ENCODE measurements at regions not wholly inside any gene's neighbourhood (a gene's known extent, or its start where the extent isn't known, plus 50 kb on each side); places are given as distances from the start of the nearest gene placed in this dataset.
"Not testable (repeated sequence)": the region's sequence is repeated elsewhere in the genome, so short reads cannot be mapped to it uniquely, and the experiment has no call there.

GRCh38 chr5:52598968-52599367 is 188.7 kb upstream of the ITGA1 start:
- no peak overlapping the region for H3K27ac ChIP-seq
- 8 to 83% (median 67%) methylated on average over 1 to 5 of the region's 5 CpGs for WGBS, 10 experiments
- H3K4me3 ChIP-seq, result no peak overlapping the region
- peak in 5 of 8 experiments; percentile 67 to 98 (median 93) for ATAC-seq (replicated peaks in 6 of 8)
- in situ Hi-C loops (cut with MboI; ENCODE audit: low pct_unique_long_range_greater_than_20kb in 2 of 9, low sequenced_read_pairs in 9 of 9, unreplicated experiment in 9 of 9), result no loop called here
- peaks cover 3 to 13% of the 10 kb centered on the region in 2 donors for H3K4me1 ChIP-seq (replicated peaks in 1 of 2)

- in situ Hi-C loops (cut with MboI; ENCODE audit: low pct_unique_long_range_greater_than_20kb in 2 of 9, low sequenced_read_pairs in 9 of 9, unreplicated experiment in 9 of 9), result no loop called here
- WGBS, 10 experiments, result 5 to 100% (median 83%) methylated on average over 1 to 5 of the region's 5 CpGs
- Histone ChIP-seq H3K4me1 (replicated peaks in 1 of 2) (peaks cover 9 to 21% of the 10 kb centered on the region in 2 donors), H3K4me3 (no peak overlapping the region), H3K27ac (no peak overlapping the region)
- ATAC-seq (replicated peaks in 6 of 8), result peak in 3 of 8 experiments; percentile 18 to 67 (median 23)
Observed at GRCh38 chr5:52603778-52604554, 183.8 kb upstream of the ITGA1 start.

GRCh38 chr5:52605317-52606313 is 182.1 kb upstream of the ITGA1 start:
- no peak overlapping the region for H3K4me3 ChIP-seq
- in situ Hi-C loops (cut with MboI; ENCODE audit: low pct_unique_long_range_greater_than_20kb in 2 of 9, low sequenced_read_pairs in 9 of 9, unreplicated experiment in 9 of 9), result no loop called here
- 27 to 89% (median 64%) methylated on average over 2 to 6 of the region's 6 CpGs for WGBS, 10 experiments
- ATAC-seq (replicated peaks in 6 of 8), result peak in 5 of 8 experiments; percentile 63 to 80 (median 70)
- H3K4me1 ChIP-seq (replicated peaks in 1 of 2), result peaks cover 6 to 15% of the 10 kb centered on the region in 2 donors
- peak overlapping the region; percentile 19 to 65 for H3K27ac ChIP-seq

- in situ Hi-C loops (cut with MboI; ENCODE audit: low pct_unique_long_range_greater_than_20kb in 2 of 9, low sequenced_read_pairs in 9 of 9, unreplicated experiment in 9 of 9), result no loop called here
- H3K27ac ChIP-seq, result no peak overlapping the region
- H3K4me3 ChIP-seq, result no peak overlapping the region
- H3K4me1 ChIP-seq (replicated peaks in 1 of 2), result peaks cover 6 to 15% of the 10 kb centered on the region in 2 donors
- ATAC-seq (replicated peaks in 6 of 8), result peak in 4 of 8 experiments; percentile 16 to 77 (median 64)
Observed at GRCh38 chr5:52607227-52607824, 180.4 kb upstream of the ITGA1 start.

GRCh38 chr5:52620315-52620714 is 167.4 kb upstream of the ITGA1 start:
- H3K27ac ChIP-seq, result no peak overlapping the region
- WGBS, 10 experiments, result 0 to 100% (median 80%) methylated on average over 1 to 3 of the region's 3 CpGs; no CpG with 5 or more reads in 2 of the 10 experiments
- no peak for ATAC-seq (replicated peaks in 6 of 8)
- in situ Hi-C loops (cut with MboI; ENCODE audit: low pct_unique_long_range_greater_than_20kb in 2 of 9, low sequenced_read_pairs in 9 of 9, unreplicated experiment in 9 of 9), result no loop called here
- no peaks in the 10 kb centered on the region for H3K4me1 ChIP-seq (replicated peaks in 1 of 2)
- no peak overlapping the region for H3K4me3 ChIP-seq

GRCh38 chr5:52623291-52623690 is 164.4 kb upstream of the ITGA1 start:
- H3K27ac ChIP-seq, result no peak overlapping the region
- no peak overlapping the region for H3K4me3 ChIP-seq
- no peak for ATAC-seq (replicated peaks in 6 of 8)
- in situ Hi-C loops (cut with MboI; ENCODE audit: low pct_unique_long_range_greater_than_20kb in 2 of 9, low sequenced_read_pairs in 9 of 9, unreplicated experiment in 9 of 9), result no loop called here
- 0 to 68% (median 36%) methylated on average over 1 to 4 of the region's 4 CpGs; no CpG with 5 or more reads in 2 of the 10 experiments for WGBS, 10 experiments
- no peaks in the 10 kb centered on the region for H3K4me1 ChIP-seq (replicated peaks in 1 of 2)

GRCh38 chr5:52624291-52624690 is 163.4 kb upstream of the ITGA1 start:
- in situ Hi-C loops (cut with MboI; ENCODE audit: low pct_unique_long_range_greater_than_20kb in 2 of 9, low sequenced_read_pairs in 9 of 9, unreplicated experiment in 9 of 9), result no loop called here
- H3K27ac ChIP-seq, result no peak overlapping the region
- WGBS, 10 experiments, result 7 to 100% (median 77%) methylated on average over 2 to 3 of the region's 3 CpGs; no CpG with 5 or more reads in 2 of the 10 experiments
- H3K4me1 ChIP-seq (replicated peaks in 1 of 2), result no peaks in the 10 kb centered on the region
- no peak overlapping the region for H3K4me3 ChIP-seq
- no peak for ATAC-seq (replicated peaks in 6 of 8)

GRCh38 chr5:52626312-52626711 is 161.4 kb upstream of the ITGA1 start:
- ATAC-seq (replicated peaks in 6 of 8), result peak in 3 of 8 experiments; percentile 54 to 87 (median 71)
- Histone ChIP-seq H3K4me1 (replicated peaks in 1 of 2) (no peaks in the 10 kb centered on the region), H3K4me3 (no peak overlapping the region), H3K27ac (no peak overlapping the region)
- in situ Hi-C loops (cut with MboI; ENCODE audit: low pct_unique_long_range_greater_than_20kb in 2 of 9, low sequenced_read_pairs in 9 of 9, unreplicated experiment in 9 of 9), result loop anchor here in 1 of 9 experiments (25.0 kb wide), 1 partner anchor 239 kb away; no protein-coding TSS in a partner anchor
- WGBS, 10 experiments, result 0 to 100% (median 81%) methylated on average over 1 to 3 of the region's 3 CpGs; no CpG with 5 or more reads in 1 of the 10 experiments

- WGBS, 10 experiments, result 0 to 86% (median 23%) methylated on average over 1 of the region's 1 CpG; no CpG with 5 or more reads in 2 of the 10 experiments
- no peak overlapping the region for H3K27ac ChIP-seq
- no peaks in the 10 kb centered on the region for H3K4me1 ChIP-seq (replicated peaks in 1 of 2)
- in situ Hi-C loops (cut with MboI; ENCODE audit: low pct_unique_long_range_greater_than_20kb in 2 of 9, low sequenced_read_pairs in 9 of 9, unreplicated experiment in 9 of 9), result loop anchor here in 1 of 9 experiments (25.0 kb wide), 1 partner anchor 240 kb away; no protein-coding TSS in a partner anchor
- H3K4me3 ChIP-seq, result no peak overlapping the region
- peak in 2 of 8 experiments; percentile 55 to 72 for ATAC-seq (replicated peaks in 6 of 8)
Observed at GRCh38 chr5:52627740-52628139, 160.0 kb upstream of the ITGA1 start.

- in situ Hi-C loops (cut with MboI; ENCODE audit: low pct_unique_long_range_greater_than_20kb in 2 of 9, low sequenced_read_pairs in 9 of 9, unreplicated experiment in 9 of 9), result loop anchor here in 1 of 9 experiments (25.0 kb wide), 1 partner anchor 245 kb away; no protein-coding TSS in a partner anchor
- 55 to 100% (median 89%) methylated on average over 1 of the region's 1 CpG; no CpG with 5 or more reads in 3 of the 10 experiments for WGBS, 10 experiments
Observed at GRCh38 chr5:52632281-52632680, 155.4 kb upstream of the ITGA1 start.

GRCh38 chr5:52634171-52634570 is 153.5 kb upstream of the ITGA1 start:
- not testable (repeated sequence) for H3K27ac ChIP-seq; H3K4me1 ChIP-seq (replicated peaks in 1 of 2); ATAC-seq (replicated peaks in 6 of 8); H3K4me3 ChIP-seq
- in situ Hi-C loops (cut with MboI; ENCODE audit: low pct_unique_long_range_greater_than_20kb in 2 of 9, low sequenced_read_pairs in 9 of 9, unreplicated experiment in 9 of 9), result loop anchor here in 1 of 9 experiments (25.0 kb wide), 1 partner anchor 247 kb away; no protein-coding TSS in a partner anchor
- WGBS, 10 experiments, result 6 to 100% (median 100%) methylated on average over 1 to 3 of the region's 4 CpGs; no CpG with 5 or more reads in 4 of the 10 experiments

More at GRCh38 chr5:52632281-52632680, 155.4 kb upstream of the ITGA1 start:
- no peak overlapping the region for H3K4me3 ChIP-seq
- no peaks in the 10 kb centered on the region for H3K4me1 ChIP-seq (replicated peaks in 1 of 2)
- H3K27ac ChIP-seq, result no peak overlapping the region
- ATAC-seq (replicated peaks in 6 of 8), result no peak

- H3K4me1 ChIP-seq (replicated peaks in 1 of 2), result no peaks in the 10 kb centered on the region
- no peak overlapping the region for H3K27ac ChIP-seq
- in situ Hi-C loops (cut with MboI; ENCODE audit: low pct_unique_long_range_greater_than_20kb in 2 of 9, low sequenced_read_pairs in 9 of 9, unreplicated experiment in 9 of 9), result loop anchor here in 1 of 9 experiments (25.0 kb wide), 1 partner anchor 251 kb away; no protein-coding TSS in a partner anchor
- H3K4me3 ChIP-seq, result no peak overlapping the region
- ATAC-seq (replicated peaks in 6 of 8), result no peak
- 0 to 71% (median 6%) methylated on average over 1 of the region's 1 CpG; no CpG with 5 or more reads in 2 of the 10 experiments for WGBS, 10 experiments
Observed at GRCh38 chr5:52638732-52639131, 149.0 kb upstream of the ITGA1 start.

Measured in motor neuron (in vitro differentiated cells).